ENCODE measurements at regions not wholly inside any gene's neighbourhood (a gene's known extent, or its start where the extent isn't known, plus 50 kb on each side); places are given as distances from the start of the nearest gene placed in this dataset.

- no peaks in the 10 kb centered on the region for H3K4me1 ChIP-seq (ENCODE audit: control insufficient read depth, insufficient read depth, low read length)
- H3K4me3 ChIP-seq (ENCODE audit: low read length), result no peak overlapping the region
- H3K27me3 ChIP-seq (ENCODE audit: control insufficient read depth, insufficient read depth, low read length), result no peaks in the 10 kb centered on the region
- H3K9ac ChIP-seq (ENCODE audit: low read length), result no peak overlapping the region
- H3K9me3 ChIP-seq (ENCODE audit: control insufficient read depth, low read length), result no peaks in the 10 kb centered on the region
- no peaks in the 10 kb centered on the region for H3K36me3 ChIP-seq (ENCODE audit: control insufficient read depth, insufficient read depth, low read length)
These were observed 181.9 kb downstream of the CEP135 start for GRCh38 chr4:56130606-56131155.

- no peaks in the 10 kb centered on the region for H3K27me3 ChIP-seq (ENCODE audit: control insufficient read depth, insufficient read depth, low read length)
- no peaks in the 10 kb centered on the region for H3K9me3 ChIP-seq (ENCODE audit: control insufficient read depth, low read length)
- H3K4me3 ChIP-seq (ENCODE audit: low read length), result no peak overlapping the region
- H3K4me1 ChIP-seq (ENCODE audit: control insufficient read depth, insufficient read depth, low read length), result no peaks in the 10 kb centered on the region
- no peaks in the 10 kb centered on the region for H3K36me3 ChIP-seq (ENCODE audit: control insufficient read depth, insufficient read depth, low read length)
- no peak overlapping the region for H3K9ac ChIP-seq (ENCODE audit: low read length)
These were observed 180.7 kb downstream of the CEP135 start for GRCh38 chr4:56129431-56129861.

- H3K4me3 ChIP-seq (ENCODE audit: low read length), result no peak overlapping the region
- H3K36me3 ChIP-seq (ENCODE audit: control insufficient read depth, insufficient read depth, low read length), result no peaks in the 10 kb centered on the region
- H3K4me1 ChIP-seq (ENCODE audit: control insufficient read depth, insufficient read depth, low read length), result no peaks in the 10 kb centered on the region
- no peaks in the 10 kb centered on the region for H3K9me3 ChIP-seq (ENCODE audit: control insufficient read depth, low read length)
- H3K27me3 ChIP-seq (ENCODE audit: control insufficient read depth, insufficient read depth, low read length), result no peaks in the 10 kb centered on the region
- H3K9ac ChIP-seq (ENCODE audit: low read length), result no peak overlapping the region
These were observed 179.5 kb downstream of the CEP135 start for GRCh38 chr4:56128213-56128612.

GRCh38 chr4:56127716-56128115 is 179.0 kb downstream of the CEP135 start:
- H3K4me1 ChIP-seq (ENCODE audit: control insufficient read depth, insufficient read depth, low read length), result no peaks in the 10 kb centered on the region
- no peaks in the 10 kb centered on the region for H3K36me3 ChIP-seq (ENCODE audit: control insufficient read depth, insufficient read depth, low read length)
- H3K9me3 ChIP-seq (ENCODE audit: control insufficient read depth, low read length), result no peaks in the 10 kb centered on the region
- no peaks in the 10 kb centered on the region for H3K27me3 ChIP-seq (ENCODE audit: control insufficient read depth, insufficient read depth, low read length)
- no peak overlapping the region for H3K4me3 ChIP-seq (ENCODE audit: low read length)
- H3K9ac ChIP-seq (ENCODE audit: low read length), result no peak overlapping the region

GRCh38 chr4:56123547-56123946 is 174.8 kb downstream of the CEP135 start:
- no peaks in the 10 kb centered on the region for H3K4me1 ChIP-seq (ENCODE audit: control insufficient read depth, insufficient read depth, low read length)
- H3K9ac ChIP-seq (ENCODE audit: low read length), result no peak overlapping the region
- no peaks in the 10 kb centered on the region for H3K9me3 ChIP-seq (ENCODE audit: control insufficient read depth, low read length)
- no peak overlapping the region for H3K4me3 ChIP-seq (ENCODE audit: low read length)
- no peaks in the 10 kb centered on the region for H3K27me3 ChIP-seq (ENCODE audit: control insufficient read depth, insufficient read depth, low read length)
- H3K36me3 ChIP-seq (ENCODE audit: control insufficient read depth, insufficient read depth, low read length), result no peaks in the 10 kb centered on the region

DNA sequence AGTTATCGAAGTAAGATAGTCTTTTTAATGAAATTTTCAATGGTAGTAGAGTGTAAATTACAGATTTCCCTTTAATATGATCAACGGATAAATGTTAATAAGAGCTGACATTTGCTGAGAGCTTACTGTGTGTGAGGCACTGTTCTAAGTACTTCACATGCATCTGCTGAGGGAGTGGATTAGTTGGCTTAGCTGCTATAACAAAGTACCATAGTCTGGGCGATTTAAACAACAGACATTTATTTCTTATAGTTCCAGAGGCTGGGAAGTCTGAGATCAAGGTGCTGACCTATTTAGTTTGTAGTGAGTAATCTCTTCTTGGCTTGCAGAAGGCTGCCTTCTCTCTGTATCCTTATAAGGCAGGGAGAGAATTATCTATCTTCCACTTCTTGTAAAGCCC is 174.3 kb downstream of the CEP135 start:
- H3K4me3 ChIP-seq (ENCODE audit: low read length), result no peak overlapping the region
- H3K36me3 ChIP-seq (ENCODE audit: control insufficient read depth, insufficient read depth, low read length), result no peaks in the 10 kb centered on the region
- no peaks in the 10 kb centered on the region for H3K9me3 ChIP-seq (ENCODE audit: control insufficient read depth, low read length)
- no peaks in the 10 kb centered on the region for H3K4me1 ChIP-seq (ENCODE audit: control insufficient read depth, insufficient read depth, low read length)
- H3K9ac ChIP-seq (ENCODE audit: low read length), result no peak overlapping the region
- no peaks in the 10 kb centered on the region for H3K27me3 ChIP-seq (ENCODE audit: control insufficient read depth, insufficient read depth, low read length)

DNA sequence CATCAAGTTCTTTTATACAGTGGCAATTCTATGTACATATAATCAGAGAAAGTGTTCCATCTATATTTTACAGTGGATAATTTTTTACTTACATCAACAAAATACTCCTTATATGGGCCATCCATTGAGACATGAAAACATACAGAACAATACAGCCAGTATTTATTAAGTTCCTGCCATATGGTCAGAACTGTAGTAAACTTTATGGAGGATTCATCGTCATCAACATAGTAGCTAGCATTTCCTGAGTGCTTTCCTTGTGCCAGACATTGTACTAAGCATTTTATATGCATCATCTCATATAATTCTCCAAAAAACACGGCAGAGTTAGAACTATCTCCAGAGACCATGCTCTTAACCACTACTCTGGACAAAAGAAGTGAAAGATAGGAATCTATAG is 170.1 kb downstream of the CEP135 start:
- H3K4me3 ChIP-seq (ENCODE audit: low read length), result no peak overlapping the region
- H3K9me3 ChIP-seq (ENCODE audit: control insufficient read depth, low read length), result no peaks in the 10 kb centered on the region
- H3K27me3 ChIP-seq (ENCODE audit: control insufficient read depth, insufficient read depth, low read length), result no peaks in the 10 kb centered on the region
- H3K9ac ChIP-seq (ENCODE audit: low read length), result no peak overlapping the region
- H3K36me3 ChIP-seq (ENCODE audit: control insufficient read depth, insufficient read depth, low read length), result no peaks in the 10 kb centered on the region
- no peaks in the 10 kb centered on the region for H3K4me1 ChIP-seq (ENCODE audit: control insufficient read depth, insufficient read depth, low read length)

DNA sequence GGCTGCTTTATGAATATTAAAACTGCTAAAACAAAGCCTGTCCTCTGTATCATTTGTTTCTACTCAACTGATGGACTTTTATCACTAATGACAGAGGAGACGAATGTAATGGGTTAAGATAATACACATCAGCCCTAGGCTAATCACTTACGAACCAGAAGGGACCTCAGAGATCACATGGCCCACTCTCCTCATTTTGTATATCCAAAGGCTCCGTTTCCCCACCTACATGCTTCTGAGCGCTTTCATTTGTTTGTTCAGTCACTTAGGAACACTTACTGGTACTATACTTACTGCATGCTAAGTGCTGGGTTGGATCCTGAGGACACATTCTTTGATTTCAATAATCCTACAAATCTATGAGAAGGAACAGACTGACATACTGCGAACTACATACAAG is 169.3 kb downstream of the CEP135 start:
- Histone ChIP-seq H3K9me3 (ENCODE audit: control insufficient read depth, low read length) (no peaks in the 10 kb centered on the region), H3K4me1 (ENCODE audit: control insufficient read depth, insufficient read depth, low read length) (no peaks in the 10 kb centered on the region), H3K27me3 (ENCODE audit: control insufficient read depth, insufficient read depth, low read length) (no peaks in the 10 kb centered on the region), H3K9ac (ENCODE audit: low read length) (no peak overlapping the region), H3K4me3 (ENCODE audit: low read length) (no peak overlapping the region), H3K36me3 (ENCODE audit: control insufficient read depth, insufficient read depth, low read length) (no peaks in the 10 kb centered on the region)

DNA sequence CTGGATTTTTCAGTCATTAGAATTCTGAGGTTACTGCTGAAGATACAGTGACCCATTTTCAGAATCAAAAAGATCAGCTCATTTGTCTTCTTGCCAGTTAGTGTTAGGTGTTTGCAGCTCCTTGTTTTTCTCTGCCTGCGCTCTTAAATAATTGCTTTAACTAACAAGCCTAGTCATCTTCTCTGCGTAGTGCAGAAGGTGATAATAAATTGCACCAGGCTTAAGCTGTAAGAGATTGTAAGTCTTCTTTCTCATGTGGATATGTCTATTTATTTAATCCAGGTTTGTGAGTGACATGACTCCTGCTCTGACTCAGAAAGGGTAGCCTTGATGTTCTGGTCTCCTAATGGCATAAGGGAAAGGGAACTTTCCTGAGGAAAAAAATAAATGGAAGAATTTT is 167.2 kb downstream of the CEP135 start:
- Histone ChIP-seq H3K4me1 (ENCODE audit: control insufficient read depth, insufficient read depth, low read length) (no peaks in the 10 kb centered on the region), H3K9me3 (ENCODE audit: control insufficient read depth, low read length) (no peaks in the 10 kb centered on the region), H3K9ac (ENCODE audit: low read length) (no peak overlapping the region), H3K4me3 (ENCODE audit: low read length) (no peak overlapping the region), H3K27me3 (ENCODE audit: control insufficient read depth, insufficient read depth, low read length) (no peaks in the 10 kb centered on the region), H3K36me3 (ENCODE audit: control insufficient read depth, insufficient read depth, low read length) (no peaks in the 10 kb centered on the region)

DNA sequence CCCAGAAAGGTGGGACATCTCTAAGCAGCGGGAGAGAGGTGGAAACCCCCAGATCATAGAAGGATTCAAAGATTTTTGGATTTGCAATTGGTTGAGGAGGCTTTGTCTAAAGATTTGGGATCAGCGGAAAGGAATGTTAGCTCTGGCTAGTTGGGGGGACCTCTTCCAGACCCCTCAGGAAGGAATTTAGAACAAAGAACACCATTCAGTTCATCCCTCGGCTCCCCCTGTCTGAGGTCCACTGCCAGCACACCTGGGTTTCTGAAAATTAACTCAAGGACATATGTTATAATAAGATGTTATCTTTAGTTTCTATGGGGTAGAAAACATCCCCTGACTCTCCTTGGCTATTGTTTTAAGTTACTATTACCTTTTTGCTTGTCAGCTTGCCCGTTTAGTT is 163.6 kb downstream of the CEP135 start:
- H3K27me3 ChIP-seq (ENCODE audit: control insufficient read depth, insufficient read depth, low read length), result no peaks in the 10 kb centered on the region
- no peaks in the 10 kb centered on the region for H3K36me3 ChIP-seq (ENCODE audit: control insufficient read depth, insufficient read depth, low read length)
- H3K4me1 ChIP-seq (ENCODE audit: control insufficient read depth, insufficient read depth, low read length), result no peaks in the 10 kb centered on the region
- no peaks in the 10 kb centered on the region for H3K9me3 ChIP-seq (ENCODE audit: control insufficient read depth, low read length)
- H3K4me3 ChIP-seq (ENCODE audit: low read length), result no peak overlapping the region
- H3K9ac ChIP-seq (ENCODE audit: low read length), result no peak overlapping the region

DNA sequence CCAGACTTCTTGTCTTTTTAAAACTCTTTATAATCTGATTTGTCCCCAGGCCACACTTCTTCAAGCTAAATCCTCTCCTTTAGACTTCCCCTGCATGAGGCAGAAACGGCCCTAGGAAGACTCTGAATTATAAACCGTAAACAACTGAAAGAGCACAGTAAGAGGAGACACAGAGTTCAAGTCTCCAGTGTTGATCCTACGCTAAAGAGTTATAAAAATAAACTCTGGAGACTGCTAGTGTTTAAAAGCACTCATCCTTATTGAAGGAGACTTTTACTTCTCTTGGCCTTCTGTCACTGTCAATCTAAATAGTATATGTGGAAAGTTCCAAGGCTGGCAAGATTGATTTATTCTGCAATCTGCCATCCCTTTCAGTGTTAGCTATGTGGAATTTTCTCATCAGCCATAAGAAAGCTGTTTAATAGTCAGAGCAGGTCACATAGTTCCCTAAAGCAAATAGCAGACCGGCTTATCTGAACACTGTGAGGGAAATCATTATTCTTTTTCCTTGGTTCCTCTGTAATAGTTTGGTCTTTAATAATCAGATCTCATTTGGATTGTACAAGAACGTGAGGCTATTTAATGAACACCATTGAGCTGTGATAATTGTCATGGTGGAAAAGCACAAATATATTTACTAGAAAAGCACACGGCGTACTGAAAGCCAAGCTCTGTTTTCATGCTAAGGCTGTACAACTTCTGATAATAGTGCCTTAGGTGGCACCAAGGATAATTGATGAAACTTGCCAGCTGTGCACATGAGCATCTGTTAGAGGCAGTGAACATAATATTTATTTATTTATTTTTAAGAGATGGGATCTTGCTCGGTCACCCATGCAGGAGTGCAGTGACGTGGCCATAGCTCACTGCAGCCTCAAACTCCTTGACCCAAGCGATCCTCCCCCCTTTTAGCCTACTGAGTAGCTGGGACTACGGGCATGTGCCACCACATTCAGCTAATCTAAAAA is 157.7 kb downstream of the CEP135 start:
- Histone ChIP-seq H3K27me3 (ENCODE audit: control insufficient read depth, insufficient read depth, low read length) (no peaks in the 10 kb centered on the region), H3K9ac (ENCODE audit: low read length) (no peak overlapping the region), H3K4me1 (ENCODE audit: control insufficient read depth, insufficient read depth, low read length) (no peaks in the 10 kb centered on the region), H3K9me3 (ENCODE audit: control insufficient read depth, low read length) (no peaks in the 10 kb centered on the region), H3K4me3 (ENCODE audit: low read length) (no peak overlapping the region), H3K36me3 (ENCODE audit: control insufficient read depth, insufficient read depth, low read length) (no peaks in the 10 kb centered on the region)

DNA sequence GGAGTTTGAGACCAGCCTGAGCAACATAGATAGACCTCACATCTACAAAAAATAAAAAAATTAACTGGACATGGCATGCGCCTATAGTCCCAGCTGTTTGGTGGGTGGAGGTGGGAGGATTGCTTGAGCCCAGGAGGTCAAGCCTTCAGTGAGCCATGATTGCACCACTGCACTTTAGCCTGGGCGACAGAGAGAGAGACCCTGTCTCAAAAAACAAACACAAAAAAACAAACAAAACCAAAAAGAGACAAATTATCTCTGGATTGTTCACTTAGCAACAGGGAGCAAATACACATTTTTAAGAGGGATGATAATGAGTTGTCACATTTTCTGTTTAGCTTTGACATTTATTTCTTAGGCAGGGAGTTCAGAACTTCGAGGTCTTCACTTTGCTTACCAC is 155.4 kb downstream of the CEP135 start:
- Histone ChIP-seq H3K9ac (ENCODE audit: low read length) (no peak overlapping the region), H3K27me3 (ENCODE audit: control insufficient read depth, insufficient read depth, low read length) (no peaks in the 10 kb centered on the region), H3K9me3 (ENCODE audit: control insufficient read depth, low read length) (no peaks in the 10 kb centered on the region), H3K4me1 (ENCODE audit: control insufficient read depth, insufficient read depth, low read length) (no peaks in the 10 kb centered on the region), H3K36me3 (ENCODE audit: control insufficient read depth, insufficient read depth, low read length) (no peaks in the 10 kb centered on the region), H3K4me3 (ENCODE audit: low read length) (no peak overlapping the region)

All from mucosa of stomach (tissue), 1 donor.